Heart left ventricle (tissue), 13 donors: ENCODE measurements at regions not wholly inside any gene's neighbourhood (a gene's known extent, or its start where the extent isn't known, plus 50 kb on each side); places are given as distances from the start of the nearest gene placed in this dataset.

Experiments
- CTCF ChIP-seq, 12 donors: fragments of 200-600 bp; sonication (generic) in 4 of 12; IDR thresholded peaks; one replicate each; pipeline versions ENCODE4 v1.5.0 to v1.8.0; 2018 to 2022; ENCODE audit warnings: antibody characterized with exemption in 12 of 12, mild to moderate bottlenecking in 5 of 12
- POLR2A ChIP-seq, 2 donors: fragments of 450-650 bp; IDR thresholded peaks; one replicate each; pipeline ENCODE4 v1.6.1; 2017; ENCODE audit warnings: antibody characterized with exemption in 2 of 2, mild to moderate bottlenecking in 2 of 2, moderate library complexity in 2 of 2
- donor health status: ischemic (EF 13 %, LVEDD 7.1; RV severe dilation, severe dysfunction).
- donor health status: DM: no; HTN: yes; CAD: no.
- donor health status: DM: no; HTN: no; CAD: no.
- donor health status: ischemic (EF 25% LVEDD 6.9; RV normal size, moderate dysfunction).
- donor health status: ischemic (EF 25% LVEDD 5.7; RV mildly dilated, moderate dysfunction).
- donor health status: ischemic (EF 35%, LVEDD 5.7; RV mildly dilated, moderate dysfunction).
- donor health status: nonischemic (EF 11% LVEDD 7.7; RV severe dilation, severe dysfunction).
- donor health status: DM: yes; HTN: yes; CAD: no.
- donor health status: PGD.
- donor health status: ischemic (EF 29% LVEDD 5.4; RV normal size, mild dysfunction).
- donor health status: nonischemic (EF 23%, LVEDD 6.1; RV moderate dilation, normal function).

- TF ChIP-seq CTCF (IDR thresholded peaks at IDR 0.05), result no peak
- no peak for TF ChIP-seq POLR2A (IDR thresholded peaks at IDR 0.05)
Observed at GRCh38 chr2:176813156-176813555, 399.4 kb upstream of the HNRNPA3 start.
